OCI-LY3 (cell line): ENCODE measurements at regions not wholly inside any gene's neighbourhood (a gene's known extent, or its start where the extent isn't known, plus 50 kb on each side); places are given as distances from the start of the nearest gene placed in this dataset.

Experiments used
- CTCF ChIP-seq: fragments of 200-600, 300-600 bp; sonication (generic); IDR thresholded peaks from 2 replicates; pipeline ENCODE4 v1.5.1; 2014; ENCODE audit warnings: antibody characterized with exemption, low read length, low read depth
- EZH2phosphoT487 ChIP-seq: fragments of 200-600 bp; shearing (Covaris generic); IDR thresholded peaks from 2 replicates; pipeline ENCODE4 v1.6.1; 2018; ENCODE audit warnings: antibody characterized with exemption, mixed run types, low read depth

GRCh38 chr2:143819764-143820163, 690.5 kb downstream of the ARHGAP15 start:
- TF ChIP-seq CTCF = no peak
- no peak for TF ChIP-seq EZH2phosphoT487
